ENCODE measurements at regions not wholly inside any gene's neighbourhood (a gene's known extent, or its start where the extent isn't known, plus 50 kb on each side); places are given as distances from the start of the nearest gene placed in this dataset.
"Not testable (repeated sequence)": the region's sequence is repeated elsewhere in the genome, so short reads cannot be mapped to it uniquely, and the experiment has no call there.

GRCh38 chr6:95743591-95743990 lies 166.3 kb downstream of the MANEA start:
- TF ChIP-seq GATA2 (CRISPR knock-in tag; IDR thresholded peaks at IDR 0.05) = no peak
- no peak for TF ChIP-seq HMG20B (CRISPR knock-in tag; IDR thresholded peaks at IDR 0.05)
- no peak for TF ChIP-seq CREB1 (IDR thresholded peaks at IDR 0.05)
- no peak for TF ChIP-seq CREB1 (CRISPR knock-in tag; IDR thresholded peaks at IDR 0.05)
- TF ChIP-seq MBD1 (CRISPR knock-in tag; IDR thresholded peaks at IDR 0.05) = no peak
- TF ChIP-seq CXXC5 (CRISPR knock-in tag; IDR thresholded peaks at IDR 0.05) = no peak
- no peak for TF ChIP-seq E4F1 (CRISPR knock-in tag; IDR thresholded peaks at IDR 0.05; ENCODE audit: borderline replicate concordance)
- no peak for TF ChIP-seq ELK3 (CRISPR knock-in tag; IDR thresholded peaks at IDR 0.05)
- TF ChIP-seq SOX6 (IDR thresholded peaks at IDR 0.05) = no peak
- Histone ChIP-seq H3K36me3 (ENCODE audit: control insufficient read depth, insufficient read depth, low read length) (no peaks in the 10 kb centered on the region), H3K4me1 (replicated peaks in 1 of 2; ENCODE audit: control insufficient read depth in 2 of 2, insufficient read depth in 2 of 2, low read length in 2 of 2) (no peaks in the 10 kb centered on the region), H3K79me2 (ENCODE audit: control insufficient read depth, insufficient read depth, low read length) (no peaks in the 10 kb centered on the region), H3K4me3 (no peak overlapping the region), H3K9ac (ENCODE audit: insufficient read depth in 1 of 2, low read depth in 2 of 2, low read length in 2 of 2) (no peak overlapping the region), H4K20me1 (replicated peaks; ENCODE audit: control insufficient read depth, insufficient read depth, low read length) (no peaks in the 10 kb centered on the region), H3K27me3 (ENCODE audit: control insufficient read depth in 2 of 2, insufficient read depth in 2 of 2, low read length in 2 of 2) (no peaks in the 10 kb centered on the region), H3K4me2 (ENCODE audit: insufficient read depth, low read length) (no peak overlapping the region), H3K9me1 (ENCODE audit: control insufficient read depth, insufficient read depth, low read length) (no peaks in the 10 kb centered on the region), H3K27ac (ENCODE audit: extremely low read depth, low read depth, low read length) (no peak overlapping the region), H2AFZ (ENCODE audit: low read depth, low read length) (no peak overlapping the region), H3K9me3 (replicated peaks; ENCODE audit: control insufficient read depth, insufficient read depth, low read depth, low read length) (no peaks in the 10 kb centered on the region)
- intact Hi-C loops (cut with micrococcal nuclease) = no loop called here
- POLR2A ChIA-PET = no interaction called here
- in situ Hi-C loops (cut with MboI) = no loop called here
- ATAC-seq = no peak
- no peak for DNase-seq (ENCODE audit: extremely low read depth in 1 of 4, low spot score in 3 of 4)
- no peak for FAIRE-seq
- BruUV-seq (replicated peaks) = no TSS peak
- CTCF ChIA-PET (ENCODE audit: low intra/inter-chr PET ratio) = no interaction called here
- 6% methylated on average over 4 of the region's 4 CpGs for WGBS (ENCODE audit: insufficient coverage, low coverage, missing lambda C conversion rate)

GRCh38 chr6:95758236-95759069 lies 181.1 kb downstream of the MANEA start:
- H3K27ac ChIP-seq (ENCODE audit: extremely low read depth, low read depth, low read length); H3K9me1 ChIP-seq (ENCODE audit: control insufficient read depth, insufficient read depth, low read length); H3K4me2 ChIP-seq (ENCODE audit: insufficient read depth, low read length); H3K27me3 ChIP-seq (ENCODE audit: control insufficient read depth in 2 of 2, insufficient read depth in 2 of 2, low read length in 2 of 2); H2AFZ ChIP-seq (ENCODE audit: low read depth, low read length); FAIRE-seq; intact Hi-C loops (cut with micrococcal nuclease); H4K20me1 ChIP-seq (replicated peaks; ENCODE audit: control insufficient read depth, insufficient read depth, low read length); POLR2A ChIA-PET; H3K9me3 ChIP-seq (replicated peaks; ENCODE audit: control insufficient read depth, insufficient read depth, low read depth, low read length); DNase-seq (ENCODE audit: extremely low read depth in 1 of 4, low spot score in 3 of 4); H3K79me2 ChIP-seq (ENCODE audit: control insufficient read depth, insufficient read depth, low read length); in situ Hi-C loops (cut with MboI); H3K36me3 ChIP-seq (ENCODE audit: control insufficient read depth, insufficient read depth, low read length); BruUV-seq (replicated peaks); H3K4me1 ChIP-seq (replicated peaks in 1 of 2; ENCODE audit: control insufficient read depth in 2 of 2, insufficient read depth in 2 of 2, low read length in 2 of 2); H3K9ac ChIP-seq (ENCODE audit: insufficient read depth in 1 of 2, low read depth in 2 of 2, low read length in 2 of 2); ATAC-seq; CTCF ChIA-PET (ENCODE audit: low intra/inter-chr PET ratio); H3K4me3 ChIP-seq: not testable (repeated sequence)
- 0% methylated on average over 3 of the region's 36 CpGs for WGBS (ENCODE audit: insufficient coverage, low coverage, missing lambda C conversion rate)
